Endothelial cell (in vitro differentiated cells): ENCODE measurements at regions not wholly inside any gene's neighbourhood (a gene's known extent, or its start where the extent isn't known, plus 50 kb on each side); places are given as distances from the start of the nearest gene placed in this dataset.
A peak's percentile ranks its signal among the peaks of the same experiment; 100 is the strongest.

Experiments used
- DNase-seq: peaks from one replicate; pipeline ENCODE4 v3.0.0; 2021; ENCODE audit warnings: low spot score
- H3K27ac Mint-ChIP-seq: one replicate; pipeline ENCODE4 v1.8.0; 2021; ENCODE audit warnings: mixed read lengths, inconsistent platforms; ENCODE audit not compliant: unreplicated experiment
- H3K27me3 Mint-ChIP-seq: one replicate; pipeline ENCODE4 v1.8.0; 2021; ENCODE audit warnings: mild to moderate bottlenecking, moderate library complexity, mixed read lengths, inconsistent platforms; ENCODE audit not compliant: unreplicated experiment
- H3K36me3 Mint-ChIP-seq: one replicate; pipeline ENCODE4 v1.8.0; 2021; ENCODE audit warnings: mild to moderate bottlenecking, low read depth, mixed read lengths, inconsistent platforms; ENCODE audit not compliant: unreplicated experiment
- H3K4me1 Mint-ChIP-seq: one replicate; pipeline ENCODE4 v1.8.0; 2021; ENCODE audit warnings: mild to moderate bottlenecking, mixed read lengths, inconsistent platforms; ENCODE audit not compliant: unreplicated experiment
- H3K4me3 Mint-ChIP-seq: one replicate; pipeline ENCODE4 v1.8.0; 2021; ENCODE audit warnings: mild to moderate bottlenecking, mixed read lengths, inconsistent platforms; ENCODE audit not compliant: unreplicated experiment
- H3K9me3 Mint-ChIP-seq: one replicate; pipeline ENCODE4 v1.8.0; 2021; ENCODE audit warnings: mixed read lengths, inconsistent platforms; ENCODE audit not compliant: unreplicated experiment
- CTCF ChIP-seq: fragments of 200-600 bp; sonication (generic); IDR thresholded peaks from one replicate; pipeline ENCODE4 v1.5.0; 2021; ENCODE audit warnings: antibody characterized with exemption; ENCODE audit not compliant: unreplicated experiment

- H3K9me3 Mint-ChIP-seq, result no peaks in the 10 kb centered on the region
- no peaks in the 10 kb centered on the region for H3K36me3 Mint-ChIP-seq
- no peak for DNase-seq
- no peaks in the 10 kb centered on the region for H3K4me1 Mint-ChIP-seq
- TF ChIP-seq CTCF, result no peak
- no peak overlapping the region for H3K4me3 Mint-ChIP-seq
- H3K27me3 Mint-ChIP-seq, result peaks cover 4% of the 10 kb centered on the region
- H3K27ac Mint-ChIP-seq, result peak overlapping the region; percentile 33
Measured at GRCh38 chr17:65455154-65455971, 106.1 kb downstream of the AXIN2 start.

- Mint-ChIP-seq H3K36me3 (no peaks in the 10 kb centered on the region), H3K9me3 (no peaks in the 10 kb centered on the region), H3K4me3 (no peak overlapping the region), H3K27ac (no peak overlapping the region), H3K27me3 (peaks cover 4% of the 10 kb centered on the region), H3K4me1 (no peaks in the 10 kb centered on the region)
- DNase-seq, result no peak
- TF ChIP-seq CTCF, result no peak
Measured at GRCh38 chr17:65453204-65453931, 108.1 kb downstream of the AXIN2 start.

- DNase-seq, result no peak
- Mint-ChIP-seq H3K27ac (no peak overlapping the region), H3K36me3 (no peaks in the 10 kb centered on the region), H3K27me3 (peaks cover 2% of the 10 kb centered on the region), H3K4me1 (no peaks in the 10 kb centered on the region), H3K9me3 (no peaks in the 10 kb centered on the region), H3K4me3 (no peak overlapping the region)
- no peak for TF ChIP-seq CTCF
Measured at GRCh38 chr17:65449495-65449894, 112.0 kb downstream of the AXIN2 start.

- no peaks in the 10 kb centered on the region for H3K9me3 Mint-ChIP-seq
- H3K4me3 Mint-ChIP-seq, result no peak overlapping the region
- H3K36me3 Mint-ChIP-seq, result no peaks in the 10 kb centered on the region
- no peak for TF ChIP-seq CTCF
- H3K27ac Mint-ChIP-seq, result no peak overlapping the region
- no peak for DNase-seq
- peaks cover 2% of the 10 kb centered on the region for H3K27me3 Mint-ChIP-seq
- H3K4me1 Mint-ChIP-seq, result peaks cover 4% of the 10 kb centered on the region
Measured at GRCh38 chr17:65447823-65448222, 113.6 kb downstream of the AXIN2 start.
